HG03457 (cell line): ENCODE measurements at regions not wholly inside any gene's neighbourhood (a gene's known extent, or its start where the extent isn't known, plus 50 kb on each side); places are given as distances from the start of the nearest gene placed in this dataset.

Experiments used
- ATAC-seq: cut with Tn5 transposase; IDR thresholded peaks from one replicate; pipeline ENCODE4 v1.9.1; 2021; ENCODE audit warnings: moderate number of reproducible peaks; ENCODE audit not compliant: unreplicated experiment

DNA sequence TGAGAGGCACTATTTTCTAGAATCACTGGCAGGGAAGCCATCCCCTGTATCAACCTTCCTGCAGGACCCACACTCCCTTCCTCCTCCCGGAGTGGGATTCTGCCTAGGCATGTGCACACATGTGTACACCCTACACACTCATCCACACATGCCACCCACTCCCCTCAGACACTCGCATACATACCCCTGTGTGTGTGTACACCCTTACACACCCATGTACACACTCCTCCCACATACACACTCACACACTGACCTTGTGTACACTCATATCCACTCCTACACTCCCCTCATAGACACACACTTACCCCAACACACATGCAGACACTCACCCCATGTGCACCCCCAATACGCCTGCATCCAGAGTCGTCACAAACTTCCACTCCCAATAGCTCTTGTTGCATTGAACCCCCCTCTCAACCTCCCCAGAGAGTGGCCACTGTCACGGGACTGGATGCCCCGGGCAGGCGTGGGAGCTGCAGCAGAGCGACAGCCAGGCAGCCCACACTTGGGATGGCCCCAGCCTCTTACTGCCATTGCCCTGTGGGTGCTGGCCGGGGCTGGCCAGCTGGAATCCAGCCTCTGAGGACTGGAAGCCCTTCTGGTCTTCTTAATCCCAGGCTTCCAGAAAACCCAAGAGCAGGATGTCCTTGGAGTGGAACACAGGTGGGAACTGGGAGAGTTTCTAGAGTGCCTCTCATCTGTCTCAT lies 251.0 kb downstream of the LOXHD1 start:
- ATAC-seq: no peak

DNA sequence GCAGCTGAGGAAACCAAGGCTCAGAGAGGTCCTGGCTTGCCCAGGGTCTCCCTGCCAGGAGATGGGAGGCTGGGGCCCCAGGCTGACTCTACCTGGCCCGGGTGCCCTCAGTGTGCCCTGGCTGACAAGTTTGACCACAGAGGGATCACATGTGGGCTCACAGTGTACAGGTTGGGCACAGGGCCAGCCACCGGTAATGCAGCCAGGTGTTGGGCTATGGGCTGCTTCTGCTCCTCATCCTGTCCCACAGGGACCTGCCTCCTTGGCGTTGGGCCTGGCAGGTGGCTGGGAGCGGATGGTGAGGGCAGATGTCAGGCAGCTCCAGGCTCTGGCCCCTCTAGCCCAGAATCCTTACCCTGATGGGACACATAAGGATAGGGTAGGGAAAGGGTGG lies 250.5 kb downstream of the LOXHD1 start:
- ATAC-seq: no peak

GRCh38 chr18:46407486-46408166 lies 249.4 kb downstream of the LOXHD1 start:
- ATAC-seq: no peak

DNA sequence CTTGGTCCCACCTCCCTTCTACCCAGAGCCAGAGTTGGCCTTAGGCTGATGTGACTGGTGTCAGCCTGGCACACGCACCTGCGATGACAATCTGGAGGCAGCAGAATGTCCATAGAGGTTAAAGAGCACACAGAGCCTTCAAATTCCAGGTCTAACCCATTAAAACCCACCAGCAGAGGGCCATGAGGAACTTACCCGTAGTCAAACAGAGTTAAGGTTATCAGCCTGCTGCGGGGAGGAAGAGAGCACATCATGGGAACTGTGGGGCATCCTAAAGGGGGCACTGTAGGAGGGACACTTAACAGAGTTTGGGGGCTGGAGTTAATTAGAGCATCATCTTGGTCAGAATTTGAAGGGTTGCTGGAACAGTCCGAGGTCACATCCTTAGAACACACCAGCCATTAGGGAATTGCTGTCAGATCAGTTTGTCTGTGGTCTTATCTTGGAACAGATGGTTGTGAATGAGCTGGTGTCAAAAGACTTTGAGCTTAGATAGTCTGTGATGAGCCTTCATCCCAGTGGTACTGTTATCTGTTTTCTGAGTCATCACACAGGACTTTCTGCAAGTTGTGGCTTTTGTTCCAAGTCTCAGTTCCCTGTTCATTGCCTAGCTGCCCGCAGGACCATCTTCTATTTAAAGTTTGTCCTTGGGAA lies 248.6 kb downstream of the LOXHD1 start:
- no peak for ATAC-seq

DNA sequence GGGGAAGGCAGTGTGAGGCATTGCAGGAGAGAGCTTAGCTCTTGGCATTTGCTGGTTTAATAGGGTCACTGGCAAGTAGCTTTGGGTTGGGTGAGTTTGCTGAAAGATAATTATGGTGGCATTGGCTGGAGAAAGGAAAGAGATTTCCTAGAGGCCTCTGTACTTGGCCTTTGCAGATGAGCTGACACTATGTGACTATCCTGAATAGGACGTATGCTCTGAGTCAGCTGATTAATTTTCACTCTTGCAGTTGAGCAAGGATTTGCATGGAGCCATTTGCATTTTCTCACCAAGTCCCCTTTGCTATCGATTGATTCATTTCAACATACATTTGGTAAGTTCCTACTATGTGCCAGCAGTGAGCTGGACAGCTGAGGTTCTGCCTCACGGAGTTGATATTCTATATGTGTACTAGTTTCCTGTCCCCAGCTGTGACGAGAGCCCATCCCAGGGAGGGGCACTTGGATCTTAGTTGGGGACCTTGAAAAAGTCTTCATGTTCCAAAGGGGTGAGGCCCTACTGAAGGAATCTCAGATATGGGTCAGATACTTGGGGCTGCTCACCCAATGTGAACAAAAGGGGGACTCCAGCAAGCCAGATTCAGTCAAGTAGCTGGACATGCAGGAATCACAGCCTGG lies 245.7 kb downstream of the LOXHD1 start:
- ATAC-seq: no peak

- no peak for ATAC-seq
Observed at GRCh38 chr18:46411867-46412690, 244.9 kb downstream of the LOXHD1 start.

DNA sequence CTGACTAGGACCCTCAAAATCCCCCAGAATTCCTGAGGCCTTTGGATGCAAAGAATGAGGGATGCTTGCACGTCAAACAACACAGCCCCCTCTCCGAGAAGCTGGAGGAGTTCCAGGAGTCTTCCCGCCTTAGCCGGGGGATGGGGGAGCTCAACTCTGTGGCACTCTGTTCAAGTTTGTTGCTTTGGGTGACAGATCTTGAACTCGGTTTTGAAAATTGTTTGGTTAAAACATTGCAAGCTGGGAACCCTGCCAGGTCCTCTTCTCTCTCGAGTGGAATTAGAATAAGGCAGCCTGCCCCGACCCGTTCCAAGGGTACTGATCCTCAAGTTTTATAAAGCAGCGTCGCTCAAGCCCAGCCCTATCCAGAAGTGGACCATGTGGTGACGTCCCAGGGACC lies 244.1 kb downstream of the LOXHD1 start:
- no peak for ATAC-seq

GRCh38 chr18:46413684-46414083 lies 243.3 kb downstream of the LOXHD1 start:
- ATAC-seq: no peak

DNA sequence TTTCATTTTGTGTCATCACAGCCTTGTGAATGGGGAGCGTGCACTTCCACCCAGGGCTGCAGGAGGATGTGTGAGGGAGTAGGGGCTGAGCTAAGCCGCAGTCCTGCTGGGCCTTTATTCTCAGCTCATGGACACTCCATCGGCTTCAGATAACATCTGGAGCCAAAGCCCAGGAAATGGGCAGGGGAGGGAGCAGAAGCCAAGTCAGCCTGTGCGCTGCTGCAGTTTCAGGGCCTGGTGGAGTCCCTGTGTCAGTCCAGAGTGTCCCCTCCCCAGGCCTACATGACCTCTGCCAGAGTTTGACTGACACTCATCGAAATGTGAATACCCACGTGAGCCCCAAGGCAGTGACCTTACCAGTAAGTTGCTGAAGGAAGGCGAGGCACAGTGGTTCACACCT lies 242.2 kb downstream of the LOXHD1 start:
- no peak for ATAC-seq

- no peak for ATAC-seq
Observed at GRCh38 chr18:46415532-46416252, 241.3 kb downstream of the LOXHD1 start.

DNA sequence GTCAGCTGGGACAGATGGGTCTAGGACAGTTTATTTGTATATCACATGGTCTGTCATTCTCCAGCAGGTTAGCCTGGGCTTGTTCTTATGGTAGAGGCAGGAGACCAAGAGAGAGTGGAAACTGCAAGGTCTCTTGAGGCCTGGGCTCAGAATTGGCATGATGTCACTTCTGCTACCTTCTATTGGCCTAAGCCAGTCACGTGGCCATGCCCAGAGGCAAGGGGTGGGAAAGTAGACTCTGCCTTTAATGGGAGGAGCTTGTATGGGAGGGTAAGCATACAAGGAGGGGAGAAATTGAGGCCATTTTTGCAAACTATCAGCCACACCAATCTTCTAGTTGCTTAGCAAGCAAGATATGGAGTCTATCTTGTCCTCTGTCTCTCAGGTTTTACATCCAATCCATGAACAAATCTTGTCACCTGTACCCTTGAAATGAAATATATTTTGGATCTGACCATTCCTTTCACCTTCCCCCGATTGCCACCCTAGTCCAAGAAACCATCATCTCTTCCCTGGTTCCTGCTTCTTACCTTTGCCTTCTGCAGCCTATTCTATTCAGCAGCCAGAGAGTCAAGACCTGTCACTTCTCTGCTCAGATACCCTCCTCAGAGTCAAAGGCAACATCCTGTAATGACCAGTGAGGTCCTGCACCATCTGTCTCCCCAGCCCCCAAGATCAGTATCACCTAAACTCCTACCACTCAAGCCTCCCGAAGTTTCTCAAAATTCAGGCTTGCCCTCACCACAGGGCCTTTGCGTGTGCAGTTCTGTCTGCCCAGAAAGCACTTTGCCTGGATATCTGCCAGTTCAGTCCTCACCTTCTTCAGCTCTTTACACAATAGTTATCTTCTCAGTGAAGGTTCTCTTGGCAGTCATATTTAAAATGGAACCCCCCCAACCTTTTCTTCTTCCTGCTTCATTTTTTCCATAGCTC lies 240.0 kb downstream of the LOXHD1 start:
- no peak for ATAC-seq

DNA sequence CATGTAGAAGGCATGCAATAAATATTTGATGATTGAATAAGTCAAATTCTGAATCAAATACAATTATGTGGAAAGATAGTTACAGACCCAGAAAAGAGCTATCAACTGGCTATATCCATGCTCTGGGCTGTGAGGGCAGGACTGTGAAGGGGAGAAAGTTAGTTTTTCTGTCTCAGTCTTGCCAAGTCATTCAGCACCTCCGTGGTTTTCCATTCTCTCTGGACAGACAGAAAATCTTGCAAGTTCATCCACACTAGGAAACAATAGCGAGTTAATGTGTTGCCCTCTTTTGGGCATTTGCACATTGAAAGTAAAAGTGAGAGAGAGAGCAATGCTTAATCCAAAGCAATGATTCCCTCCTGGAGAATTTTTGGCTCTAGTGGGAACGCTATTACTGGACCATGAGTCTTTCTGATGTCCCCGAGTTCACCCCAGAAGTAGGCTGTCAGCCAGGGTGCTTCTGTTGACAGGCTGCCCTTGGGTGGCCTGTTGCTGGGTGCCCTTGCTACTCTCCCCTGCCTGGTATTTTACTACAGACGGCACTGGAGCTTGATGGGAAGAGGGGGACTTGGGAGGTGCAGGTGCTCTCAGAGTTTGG lies 238.3 kb downstream of the LOXHD1 start:
- ATAC-seq: no peak

DNA sequence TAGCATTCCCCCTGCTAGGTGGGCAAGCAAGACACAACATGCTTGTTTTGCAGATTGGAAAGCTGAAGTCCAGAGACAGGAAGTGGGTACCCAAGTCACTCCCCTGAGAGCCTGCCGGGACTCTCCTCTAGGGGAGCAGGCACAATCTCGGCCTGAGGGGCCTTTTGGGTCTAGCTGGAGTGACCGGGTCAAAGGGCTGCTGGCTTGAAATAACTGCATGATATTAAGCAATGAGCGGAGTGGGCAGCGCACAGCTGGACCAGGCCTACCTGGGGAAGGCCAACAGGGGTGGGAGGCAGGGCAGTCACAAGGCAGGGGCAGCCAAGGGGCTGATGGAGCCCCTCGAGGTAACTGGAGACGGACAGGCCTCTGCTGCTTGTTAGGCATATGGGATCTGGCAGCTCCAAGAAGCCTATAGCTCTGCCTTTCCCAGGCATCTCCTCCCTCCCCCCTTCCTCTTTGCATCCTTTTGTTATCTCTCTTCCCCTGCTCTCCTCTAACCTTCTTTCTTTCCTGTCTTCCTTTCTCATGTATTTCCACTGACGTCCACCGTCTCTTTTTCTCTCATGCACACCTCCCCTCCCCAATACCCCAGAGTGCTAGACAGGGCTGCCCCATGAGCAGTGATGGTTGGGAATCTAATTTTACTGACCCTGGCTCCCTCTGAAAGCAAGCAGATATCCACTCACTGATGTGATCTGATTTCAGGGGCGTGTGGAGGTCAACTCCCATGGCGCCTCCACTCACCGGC lies 237.5 kb downstream of the LOXHD1 start:
- no peak for ATAC-seq

- ATAC-seq: no peak
Observed at GRCh38 chr18:46421973-46422551, 235.0 kb downstream of the LOXHD1 start.

DNA sequence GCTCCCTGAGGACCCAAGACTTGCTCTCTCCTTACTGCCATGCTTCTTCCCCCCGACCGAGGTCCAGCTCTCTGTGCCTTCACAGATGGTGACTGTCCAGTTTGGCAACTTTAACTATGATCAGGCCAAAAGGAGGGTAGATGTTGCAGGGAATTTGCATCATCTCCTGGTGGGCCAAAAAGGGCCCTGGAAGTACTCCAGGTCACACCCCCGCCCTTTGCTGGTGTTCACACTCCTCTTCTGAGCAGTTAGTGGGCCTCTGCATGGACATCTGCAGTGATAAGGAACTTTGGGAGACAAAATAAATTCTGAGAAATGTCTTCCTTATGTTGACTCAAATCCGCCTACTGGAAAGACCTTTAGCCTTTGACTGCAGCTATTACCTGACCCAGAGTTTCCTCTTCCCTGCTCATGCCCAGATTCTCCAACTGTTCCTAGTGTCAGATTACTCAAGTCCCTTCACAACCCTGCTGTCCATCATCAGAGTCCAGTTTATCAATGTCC lies 234.4 kb downstream of the LOXHD1 start:
- ATAC-seq: no peak

DNA sequence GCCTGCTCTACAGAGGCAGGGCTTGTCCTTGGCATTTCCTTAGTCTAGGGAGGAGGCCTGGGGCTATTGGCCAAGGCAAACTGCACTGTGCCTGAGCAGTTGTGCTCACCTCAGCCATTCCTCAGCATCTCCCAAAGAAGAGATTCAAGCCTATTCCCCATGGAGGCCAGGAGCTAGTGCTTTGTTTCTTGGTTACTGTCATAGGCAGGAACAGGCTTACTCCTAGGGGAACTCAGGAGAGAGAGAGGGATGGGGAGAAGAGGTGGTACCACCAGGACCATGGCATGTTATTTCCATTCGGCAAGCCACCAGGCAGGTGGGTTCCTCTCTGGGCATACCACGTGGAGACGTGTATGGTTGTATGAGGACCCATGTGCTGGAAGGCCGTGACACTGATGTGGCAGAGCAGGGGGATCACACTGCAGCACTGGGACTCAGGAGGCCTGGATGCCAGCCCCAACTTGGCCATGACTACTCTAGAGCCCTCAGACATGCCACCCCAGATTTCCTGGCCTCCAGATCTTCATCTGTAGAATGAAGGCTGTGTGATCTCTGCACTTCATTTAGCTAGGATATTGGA lies 233.7 kb downstream of the LOXHD1 start:
- ATAC-seq: no peak

DNA sequence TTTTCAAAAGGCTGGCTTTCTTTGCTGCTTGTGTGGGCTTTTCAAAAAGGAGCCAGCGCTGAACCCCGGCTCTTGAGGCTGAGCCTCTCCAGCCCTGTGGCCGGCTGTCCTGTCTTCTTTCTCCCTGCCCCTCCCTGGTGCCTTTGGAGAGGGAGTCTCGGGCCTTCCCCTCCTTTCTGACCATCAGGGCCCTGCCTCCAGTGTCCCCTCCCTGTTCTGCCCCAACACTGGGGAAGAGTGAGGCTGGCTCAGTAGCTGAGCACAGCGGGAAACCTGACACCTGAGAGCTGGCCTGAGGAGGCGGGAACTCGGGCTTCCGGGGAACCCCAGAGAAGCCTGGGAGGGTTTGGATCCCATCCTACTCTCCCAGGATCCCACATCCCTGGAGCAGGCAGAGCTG lies 232.1 kb downstream of the LOXHD1 start:
- ATAC-seq: no peak
